GM12892 (cell line): ENCODE measurements at regions not wholly inside any gene's neighbourhood (a gene's known extent, or its start where the extent isn't known, plus 50 kb on each side); places are given as distances from the start of the nearest gene placed in this dataset.

Experiments used
- POLR2A ChIP-seq: IDR thresholded peaks from 2 replicates; pipeline ENCODE4 v1.6.1; 2011; ENCODE audit warnings: low read depth, low read length, control low read depth
- POLR2AphosphoS5 ChIP-seq: IDR thresholded peaks from 2 replicates; pipeline ENCODE4 v1.6.1; 2011; ENCODE audit warnings: low read depth, low read length, control low read depth
- TAF1 ChIP-seq: IDR thresholded peaks from 2 replicates; pipeline ENCODE4 v1.6.1; 2011; ENCODE audit warnings: low read depth, mild to moderate bottlenecking, control low read depth, low read length, borderline replicate concordance

DNA sequence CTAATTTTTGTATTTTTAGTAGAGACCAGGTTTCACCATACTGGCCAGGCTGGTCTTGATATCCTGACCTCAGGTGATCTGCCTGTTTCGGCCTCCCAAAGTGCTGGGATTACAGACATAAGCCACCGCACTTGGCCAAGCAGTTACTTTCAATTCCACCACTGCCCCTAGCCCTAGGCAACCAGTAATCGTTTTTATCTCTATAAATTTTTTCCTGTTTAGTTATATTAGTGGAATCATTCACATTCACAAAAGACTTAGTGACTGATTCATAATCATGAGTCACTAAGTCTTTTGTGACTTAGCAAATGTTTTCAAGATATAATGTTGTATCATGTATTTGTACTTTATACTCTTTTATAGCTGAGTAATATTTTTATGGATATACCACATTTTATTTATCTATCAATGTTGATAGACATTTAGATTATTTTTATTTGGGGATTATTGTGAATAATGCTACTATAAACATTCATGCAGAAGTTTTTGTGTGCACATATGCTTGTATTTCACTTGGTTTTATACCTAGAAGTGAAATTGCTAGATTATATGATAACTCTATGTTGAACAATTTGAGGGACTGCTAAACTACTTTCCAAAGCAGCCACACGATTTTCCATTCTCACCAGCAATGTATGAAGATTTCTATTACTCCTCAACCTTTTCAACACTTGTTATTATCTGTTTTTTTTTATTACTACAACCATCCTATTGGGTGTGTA lies 421.4 kb upstream of the ID4 start:
- TF ChIP-seq POLR2A, result no peak
- no peak for TF ChIP-seq POLR2AphosphoS5
- no peak for TF ChIP-seq TAF1
